ENCODE measurements at regions not wholly inside any gene's neighbourhood (a gene's known extent, or its start where the extent isn't known, plus 50 kb on each side); places are given as distances from the start of the nearest gene placed in this dataset.

DNA sequence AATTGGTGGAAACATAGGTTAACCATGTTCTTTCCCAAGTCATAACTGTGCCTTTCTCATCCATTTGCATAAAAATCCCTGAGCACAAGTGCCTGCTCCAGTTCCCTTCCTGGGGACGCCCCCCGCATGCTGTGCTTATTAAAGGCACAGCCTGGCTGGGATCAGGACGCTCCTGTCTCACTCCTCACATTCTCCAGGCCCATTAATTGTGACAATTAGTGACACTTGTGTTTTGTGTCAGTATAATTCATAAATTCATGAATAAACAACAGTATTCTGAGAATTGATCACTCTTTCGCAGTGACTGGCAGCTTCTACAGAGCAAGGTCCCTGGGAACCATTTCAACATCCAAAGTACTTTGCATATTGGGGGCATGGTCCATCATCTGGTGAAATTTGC is 1354.4 kb downstream of the TBC1D22A start (continued):
- TF ChIP-seq, protein P1, sequence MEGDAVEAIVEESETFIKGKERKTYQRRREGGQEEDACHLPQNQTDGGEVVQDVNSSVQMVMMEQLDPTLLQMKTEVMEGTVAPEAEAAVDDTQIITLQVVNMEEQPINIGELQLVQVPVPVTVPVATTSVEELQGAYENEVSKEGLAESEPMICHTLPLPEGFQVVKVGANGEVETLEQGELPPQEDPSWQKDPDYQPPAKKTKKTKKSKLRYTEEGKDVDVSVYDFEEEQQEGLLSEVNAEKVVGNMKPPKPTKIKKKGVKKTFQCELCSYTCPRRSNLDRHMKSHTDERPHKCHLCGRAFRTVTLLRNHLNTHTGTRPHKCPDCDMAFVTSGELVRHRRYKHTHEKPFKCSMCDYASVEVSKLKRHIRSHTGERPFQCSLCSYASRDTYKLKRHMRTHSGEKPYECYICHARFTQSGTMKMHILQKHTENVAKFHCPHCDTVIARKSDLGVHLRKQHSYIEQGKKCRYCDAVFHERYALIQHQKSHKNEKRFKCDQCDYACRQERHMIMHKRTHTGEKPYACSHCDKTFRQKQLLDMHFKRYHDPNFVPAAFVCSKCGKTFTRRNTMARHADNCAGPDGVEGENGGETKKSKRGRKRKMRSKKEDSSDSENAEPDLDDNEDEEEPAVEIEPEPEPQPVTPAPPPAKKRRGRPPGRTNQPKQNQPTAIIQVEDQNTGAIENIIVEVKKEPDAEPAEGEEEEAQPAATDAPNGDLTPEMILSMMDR (IDR thresholded peaks at IDR 0.05 in 2 of 3, conservative IDR thresholded peaks at IDR 0.05 in 1 of 3; ENCODE audit: borderline replicate concordance in 1 of 3, insufficient read depth in 1 of 3, low read depth in 2 of 3, low read length in 2 of 3): no peak
- TF ChIP-seq, protein P2, sequence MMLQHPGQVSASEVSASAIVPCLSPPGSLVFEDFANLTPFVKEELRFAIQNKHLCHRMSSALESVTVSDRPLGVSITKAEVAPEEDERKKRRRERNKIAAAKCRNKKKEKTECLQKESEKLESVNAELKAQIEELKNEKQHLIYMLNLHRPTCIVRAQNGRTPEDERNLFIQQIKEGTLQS (IDR thresholded peaks at IDR 0.05): no peak
- TF ChIP-seq POLR2A (IDR thresholded peaks at IDR 0.05; ENCODE audit: borderline replicate concordance, extremely low read depth, insufficient read depth, insufficient read length): no peak
- no peak for TF ChIP-seq ELF1 (IDR thresholded peaks at IDR 0.05; ENCODE audit: borderline replicate concordance, low read depth)
- TF ChIP-seq SP1 (IDR thresholded peaks at IDR 0.05; ENCODE audit: low read depth): no peak
- no peak for TF ChIP-seq CBX3 (IDR thresholded peaks at IDR 0.05; ENCODE audit: low read depth)
- TF ChIP-seq POLR2AphosphoS5 (IDR thresholded peaks at IDR 0.05; ENCODE audit: low read depth, low read length): no peak

DNA sequence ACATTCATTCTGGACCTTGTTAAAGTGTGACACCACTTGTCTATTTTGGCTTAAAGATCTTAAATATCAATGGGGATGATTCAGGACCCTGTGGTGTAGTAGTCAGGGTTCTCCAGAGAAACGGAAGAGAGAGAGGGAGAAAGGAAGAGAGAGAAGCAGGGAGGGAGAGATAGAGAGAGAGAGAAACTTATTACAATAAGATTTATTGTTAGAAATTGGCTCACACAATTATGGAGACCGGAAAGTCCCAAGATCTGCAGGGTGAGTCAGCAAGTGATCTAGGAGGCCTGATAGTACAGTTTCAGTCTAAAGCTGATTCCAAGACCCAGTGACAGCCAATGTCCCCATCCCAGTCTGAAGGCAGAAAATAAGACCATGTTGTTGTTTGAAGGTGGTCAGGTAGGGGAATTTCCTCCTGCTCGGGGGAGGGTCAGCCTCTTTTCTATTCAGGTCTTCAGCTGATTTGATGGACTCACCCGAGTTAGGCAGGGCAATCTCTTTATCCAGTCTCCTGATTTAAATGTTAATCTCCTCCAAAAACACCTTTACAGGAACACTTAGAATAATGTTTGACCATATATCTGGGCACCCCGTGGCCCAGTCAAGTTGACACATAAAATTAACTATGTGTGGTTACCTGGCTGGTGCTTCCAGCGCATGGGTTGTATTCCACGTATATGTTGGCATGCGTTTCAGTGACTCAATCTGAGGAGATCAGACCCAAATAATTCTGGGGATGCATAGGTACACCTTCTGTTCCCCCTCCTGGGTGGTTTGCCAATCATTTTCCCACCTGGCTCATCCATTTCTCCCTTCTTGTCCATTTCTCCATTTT is 1350.5 kb downstream of the TBC1D22A start:
- Histone ChIP-seq H3K4me2 (ENCODE audit: low read length) (no peak overlapping the region), H3K36me3 (ENCODE audit: control insufficient read depth in 1 of 2, insufficient read depth in 2 of 2, low read length in 2 of 2) (no peaks in the 10 kb centered on the region), H3K27ac (ENCODE audit: low read depth, low read length) (no peak overlapping the region), H3K27me3 (ENCODE audit: insufficient read depth, low read length) (no peaks in the 10 kb centered on the region), H3K9me2 (ENCODE audit: insufficient read depth) (no peaks in the 10 kb centered on the region), H4K20me1 (ENCODE audit: insufficient read depth) (no peaks in the 10 kb centered on the region), H3K4me3 (replicated peaks in 1 of 2; ENCODE audit: low read depth in 1 of 2, low read length in 2 of 2) (no peak overlapping the region), H3K79me2 (ENCODE audit: insufficient read depth, low read length) (no peaks in the 10 kb centered on the region), H3K9me3 (ENCODE audit: control insufficient read depth in 1 of 2, insufficient read depth in 1 of 2, low read depth in 1 of 2, low read length in 2 of 2) (peaks cover 0 to 5% of the 10 kb centered on the region in 2 experiments; a peak in 1 of 4 replicates), H3K4me1 (ENCODE audit: control insufficient read depth in 1 of 2, insufficient read depth in 2 of 2, low read length in 2 of 2) (no peaks in the 10 kb centered on the region), H3K9ac (ENCODE audit: low read length) (no peak overlapping the region), H2AFZ (ENCODE audit: low read depth, low read length, poor library complexity, severe bottlenecking) (no peak overlapping the region)
- RAD21 ChIA-PET (ENCODE audit: low non-redundant PET in 1 of 2, low total read pairs in 2 of 2, uncharacterized antibody in 2 of 2, unreplicated experiment in 2 of 2): no interaction called here
- ATAC-seq (no peak), DNase-seq (ENCODE audit: low read depth, low spot score) (no peak)
- BruUV-seq (replicated peaks): no TSS peak
- intact Hi-C loops (cut with micrococcal nuclease): no loop called here
- POLR2A ChIA-PET: no interaction called here
- CTCF ChIA-PET: no interaction called here
- TF ChIP-seq YY1 (IDR thresholded peaks at IDR 0.05; ENCODE audit: extremely low read depth, insufficient replicate concordance, low read depth, low read length) (no peak), CEBPB (IDR thresholded peaks at IDR 0.05; ENCODE audit: low read depth) (no peak), POLR2AphosphoS5 (IDR thresholded peaks at IDR 0.05; ENCODE audit: low read depth, low read length) (no peak), TCF7L2 (IDR thresholded peaks at IDR 0.05; ENCODE audit: borderline replicate concordance, extremely low read depth, insufficient read depth, insufficient read length) (no peak), JUND (IDR thresholded peaks at IDR 0.05) (no peak), EGR1 (IDR thresholded peaks at IDR 0.05; ENCODE audit: low read depth) (no peak), SP1 (IDR thresholded peaks at IDR 0.05; ENCODE audit: low read depth) (no peak), ELF1 (IDR thresholded peaks at IDR 0.05; ENCODE audit: borderline replicate concordance, low read depth) (no peak), ZNF274 (IDR thresholded peaks at IDR 0.05; ENCODE audit: low read depth, low read length) (no peak), SRF (IDR thresholded peaks at IDR 0.05; ENCODE audit: low read depth) (no peak), FOSL1 (IDR thresholded peaks at IDR 0.05; ENCODE audit: low read depth) (no peak), RAD21 (IDR thresholded peaks at IDR 0.05; ENCODE audit: low read depth) (no peak), CBX3 (IDR thresholded peaks at IDR 0.05; ENCODE audit: low read depth) (no peak)
- TF ChIP-seq, protein P3, sequence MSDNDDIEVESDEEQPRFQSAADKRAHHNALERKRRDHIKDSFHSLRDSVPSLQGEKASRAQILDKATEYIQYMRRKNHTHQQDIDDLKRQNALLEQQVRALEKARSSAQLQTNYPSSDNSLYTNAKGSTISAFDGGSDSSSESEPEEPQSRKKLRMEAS (IDR thresholded peaks at IDR 0.05): no peak
- TF ChIP-seq, protein P1 (IDR thresholded peaks at IDR 0.05 in 2 of 3, conservative IDR thresholded peaks at IDR 0.05 in 1 of 3; ENCODE audit: borderline replicate concordance in 1 of 3, insufficient read depth in 1 of 3, low read depth in 2 of 3, low read length in 2 of 3): no peak
